ENCODE measurements at regions not wholly inside any gene's neighbourhood (a gene's known extent, or its start where the extent isn't known, plus 50 kb on each side); places are given as distances from the start of the nearest gene placed in this dataset.
"Not testable (repeated sequence)": the region's sequence is repeated elsewhere in the genome, so short reads cannot be mapped to it uniquely, and the experiment has no call there.

DNA sequence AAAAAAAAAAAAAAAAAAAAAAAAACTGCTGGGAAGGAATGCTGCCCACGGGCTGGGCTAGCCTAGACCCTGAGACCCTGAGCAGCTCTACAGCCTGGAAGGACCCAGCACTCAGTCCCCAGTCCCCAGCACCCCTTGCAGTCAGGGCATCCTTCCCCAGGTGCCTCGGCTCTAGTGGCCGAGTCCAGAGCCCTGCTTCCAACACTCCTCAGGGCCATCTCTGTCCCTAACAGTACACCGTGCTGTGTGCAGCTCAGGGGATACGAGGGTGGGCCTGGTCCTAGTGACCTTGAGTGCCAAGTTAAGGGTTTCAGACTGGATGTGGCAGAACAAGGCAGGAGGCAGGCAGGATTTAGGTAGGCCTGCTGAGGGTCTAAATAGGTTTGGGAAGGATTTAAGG, 50.2 kb upstream of the LRP8 start:
- no peak for DNase-seq

DNA sequence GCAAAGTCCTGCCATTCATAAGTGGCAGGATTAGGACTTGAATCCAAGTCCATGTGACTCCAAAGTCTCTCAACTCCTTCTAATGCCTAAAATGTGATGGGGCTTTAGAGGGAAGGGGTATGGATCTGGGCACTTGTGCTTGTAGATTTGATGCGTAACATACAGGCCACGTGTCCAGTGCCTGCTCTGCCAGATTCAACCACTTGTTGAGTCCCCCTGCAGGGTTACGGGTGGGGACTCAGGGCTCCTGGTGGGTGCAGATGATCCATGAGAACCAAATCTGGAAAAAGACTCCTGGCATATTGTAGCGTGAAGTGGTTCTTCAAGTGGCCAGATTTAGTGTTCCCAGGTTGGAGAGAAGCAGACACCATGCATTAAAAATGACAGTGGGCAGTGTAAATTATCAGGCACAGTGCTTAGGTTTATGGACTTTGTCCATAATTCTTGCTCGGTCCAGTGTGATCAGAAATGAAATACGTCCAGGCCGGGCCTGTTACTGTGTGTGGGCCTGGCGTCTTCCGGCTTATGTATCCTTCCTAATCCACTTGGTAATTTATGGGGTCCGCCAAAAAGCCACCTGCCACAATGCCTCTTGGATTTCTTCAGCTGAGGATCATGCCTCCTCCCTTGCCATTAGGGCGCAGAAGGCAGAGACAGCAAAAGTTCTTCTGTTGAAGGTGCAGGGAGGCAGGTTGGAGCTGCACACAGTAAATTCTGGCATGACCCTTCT, 51.2 kb upstream of the LRP8 start:
- no peak for DNase-seq

DNA sequence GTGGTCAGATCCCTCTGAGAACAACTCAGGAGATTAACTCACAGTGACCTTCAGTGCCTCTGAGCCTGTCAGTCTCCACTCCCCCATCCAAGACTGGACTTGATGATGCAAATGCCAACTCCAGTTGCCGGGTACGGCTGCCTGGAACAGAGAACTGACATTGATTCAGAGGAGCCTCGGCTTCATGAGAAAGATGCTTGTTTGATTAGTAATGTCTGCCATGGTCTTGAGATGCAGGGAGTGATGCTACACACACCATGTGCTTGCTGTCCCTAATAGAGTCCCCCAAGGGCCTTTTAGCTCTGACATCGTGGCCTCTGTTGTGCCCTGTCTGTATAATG, 51.8 kb upstream of the LRP8 start:
- DNase-seq = no peak

DNA sequence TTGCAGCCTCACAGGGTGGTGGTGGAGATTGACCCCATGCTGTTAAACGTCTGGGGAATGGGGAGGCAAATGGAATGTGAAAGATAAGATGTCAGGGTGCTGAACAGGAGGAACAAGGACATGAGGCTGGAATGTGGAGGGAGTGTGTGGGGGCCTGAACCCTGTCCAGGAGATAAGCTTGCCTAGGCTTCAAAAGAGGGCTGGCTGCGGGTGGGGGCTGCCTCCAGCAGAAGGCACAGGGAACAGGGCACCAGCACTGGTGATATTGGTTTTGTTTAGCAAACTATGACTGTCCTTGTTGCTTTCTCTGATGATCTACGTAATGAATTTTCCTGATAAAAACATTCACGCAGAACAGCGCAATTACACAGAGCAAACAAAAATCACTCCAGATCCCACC, 52.4 kb upstream of the LRP8 start:
- no peak for DNase-seq

DNA sequence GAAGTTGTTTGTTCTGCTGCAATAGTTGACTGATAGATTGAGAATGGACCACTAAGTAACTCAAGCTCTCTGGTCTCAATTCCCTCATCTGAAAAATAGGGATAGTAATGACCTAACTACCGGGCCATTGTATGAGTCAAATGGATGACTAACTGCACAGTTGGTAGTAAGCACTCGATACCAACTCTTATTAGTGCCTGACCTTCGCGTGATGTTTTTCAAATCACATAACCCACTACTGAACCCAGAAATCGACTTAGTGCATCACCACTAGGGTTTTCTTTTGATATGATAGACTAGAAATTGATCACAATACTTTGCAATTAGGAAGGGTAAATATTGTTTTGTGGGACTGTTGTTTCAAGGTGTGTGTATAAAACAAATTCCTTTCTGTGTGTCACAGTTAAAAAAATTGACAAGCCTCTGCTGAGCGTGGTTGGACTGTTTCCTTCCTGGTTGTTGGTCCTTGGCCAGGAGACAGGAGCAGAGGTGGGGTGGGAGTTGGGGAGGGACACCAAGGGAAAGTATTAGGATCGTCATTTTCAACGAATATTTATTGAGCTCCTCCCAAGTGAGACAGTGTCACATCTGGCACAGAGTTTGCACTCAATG, 54.0 kb upstream of the LRP8 start:
- DNase-seq = no peak

DNA sequence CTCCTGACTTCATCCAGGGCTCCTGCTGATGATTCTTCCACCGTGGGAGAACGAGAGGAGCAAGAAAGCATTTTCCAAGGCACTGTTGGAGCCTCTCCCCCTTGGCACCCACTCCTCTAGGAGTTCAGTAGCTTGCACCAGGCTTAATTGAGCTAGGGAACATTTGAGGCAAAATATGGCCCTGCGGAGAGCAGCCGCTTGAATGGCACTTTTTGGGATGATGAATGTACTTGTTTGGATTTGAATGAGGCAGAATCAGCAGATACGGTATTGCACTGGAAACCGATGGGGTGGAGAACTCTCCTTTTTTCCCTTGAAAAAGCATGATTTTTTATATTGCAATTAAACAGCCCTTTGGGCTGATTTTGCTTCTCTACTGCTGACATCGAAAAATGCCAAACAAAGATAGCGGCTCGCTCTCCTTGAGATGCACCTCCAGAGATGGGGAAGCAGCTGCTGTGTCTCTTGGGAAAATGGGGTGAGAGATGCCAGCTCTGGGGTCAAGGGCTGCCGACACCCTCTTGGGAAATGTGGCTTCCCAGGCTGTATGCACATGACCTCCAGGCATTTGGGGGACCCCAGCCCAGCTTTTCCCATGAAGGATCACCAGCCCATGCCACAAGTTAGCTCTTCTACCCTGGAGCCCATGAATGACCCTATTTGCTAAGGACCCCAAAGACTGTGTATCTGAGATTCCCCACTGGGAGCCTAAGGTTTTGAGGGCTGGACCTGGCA, 55.4 kb upstream of the LRP8 start:
- DNase-seq = no peak

DNA sequence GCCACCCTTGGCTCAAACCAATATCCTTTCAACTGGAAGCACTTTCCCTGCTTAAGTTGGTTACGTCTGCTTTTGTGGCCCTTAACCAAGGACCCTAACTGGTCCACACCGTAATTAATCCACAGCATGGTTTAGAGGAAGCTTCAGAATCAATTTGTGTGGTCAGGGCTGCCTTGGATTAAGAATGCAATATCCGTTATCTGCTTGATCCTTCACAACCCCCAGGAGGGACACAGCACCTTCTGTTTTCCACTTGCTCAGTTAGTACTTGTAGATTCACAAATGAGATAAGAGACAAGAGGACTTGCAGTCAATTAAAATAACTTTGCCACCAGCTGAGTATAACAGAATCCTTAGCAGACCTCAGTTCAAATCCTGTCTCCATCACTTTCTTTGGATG, 56.9 kb upstream of the LRP8 start:
- no peak for DNase-seq

DNA sequence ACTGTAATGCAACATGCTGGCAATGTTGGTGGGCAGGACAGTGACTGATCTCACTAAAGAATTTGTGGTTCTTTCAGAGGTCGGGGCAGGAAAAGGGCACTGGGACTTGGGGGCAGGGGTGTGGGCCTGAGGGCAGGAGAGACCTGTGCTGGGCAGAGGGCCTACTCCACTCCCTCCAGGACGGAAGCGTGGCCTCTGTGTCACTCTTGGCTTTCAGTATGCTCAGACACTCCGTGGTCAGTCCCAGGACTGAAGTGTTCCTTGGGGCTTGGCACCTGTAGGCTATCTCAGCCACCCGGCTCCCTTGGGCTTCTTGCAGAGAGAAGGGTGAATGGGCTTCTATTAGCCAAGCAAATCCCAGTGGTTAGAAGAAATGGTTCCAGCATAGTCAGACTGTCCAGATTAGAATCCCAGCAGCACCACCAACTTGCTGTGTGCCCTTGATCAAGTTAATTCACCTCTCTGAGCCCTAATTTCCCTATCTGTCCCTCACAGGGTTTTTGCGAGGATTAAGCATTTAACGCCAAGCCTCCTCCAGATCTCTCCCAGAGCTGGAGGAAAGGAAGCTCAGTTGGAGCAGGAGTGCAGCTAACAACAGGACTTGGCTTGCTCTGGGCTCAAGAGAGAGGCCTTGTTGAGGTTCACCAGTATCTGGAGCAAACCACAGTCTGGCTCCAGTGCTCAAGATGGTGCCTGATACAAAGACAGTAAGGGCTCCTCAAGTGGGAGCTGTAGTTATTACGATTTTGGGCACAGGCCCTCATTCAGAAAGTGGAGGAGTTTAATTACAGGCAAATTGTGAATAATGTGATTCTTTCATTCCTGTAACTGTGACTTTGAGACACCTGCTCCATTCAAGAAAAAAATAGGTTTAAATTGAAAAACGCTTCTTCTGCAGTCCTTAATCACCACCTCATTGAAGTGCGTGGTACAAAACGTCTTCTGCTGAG, 57.7 kb upstream of the LRP8 start:
- DNase-seq = no peak

DNA sequence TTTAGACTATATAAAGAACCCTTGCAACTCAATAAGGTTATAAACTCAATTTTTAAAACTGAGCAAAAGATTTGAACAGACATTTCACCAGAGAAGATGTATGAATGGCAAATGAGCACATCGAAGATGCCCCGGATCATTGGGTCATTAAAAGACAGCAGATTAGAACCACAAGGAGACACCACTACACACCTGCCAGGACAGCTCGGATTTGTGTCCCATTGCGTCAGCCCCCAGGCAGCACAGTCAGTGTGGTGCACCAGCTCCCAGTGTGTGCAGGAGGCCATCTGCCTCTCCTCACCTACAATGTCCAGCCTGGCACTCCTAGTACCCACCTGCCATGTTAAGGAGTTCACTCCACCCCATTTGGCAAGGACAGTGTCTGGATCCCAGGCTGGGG, 61.1 kb upstream of the LRP8 start:
- DNase-seq = no peak

DNA sequence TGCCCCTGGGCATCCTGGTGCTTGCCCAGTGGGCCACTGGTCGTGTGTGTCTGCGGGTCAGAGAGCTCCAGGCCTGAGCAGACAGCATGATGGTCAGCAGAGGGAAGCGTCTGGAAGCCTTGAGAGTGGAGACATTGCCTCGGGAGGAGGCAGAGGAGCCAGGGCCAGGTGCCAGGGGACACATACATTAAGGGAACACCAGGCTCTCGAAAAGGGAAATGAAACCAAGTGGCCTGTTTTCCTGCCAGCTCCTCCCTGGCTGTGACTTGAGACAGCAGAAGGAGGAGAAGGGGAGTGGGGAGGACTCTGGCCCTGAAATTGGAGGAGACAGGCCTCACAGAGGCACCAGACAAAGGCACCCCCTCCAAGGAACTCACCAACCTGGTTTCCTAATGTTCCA, 62.4 kb upstream of the LRP8 start:
- no peak for DNase-seq

DNA sequence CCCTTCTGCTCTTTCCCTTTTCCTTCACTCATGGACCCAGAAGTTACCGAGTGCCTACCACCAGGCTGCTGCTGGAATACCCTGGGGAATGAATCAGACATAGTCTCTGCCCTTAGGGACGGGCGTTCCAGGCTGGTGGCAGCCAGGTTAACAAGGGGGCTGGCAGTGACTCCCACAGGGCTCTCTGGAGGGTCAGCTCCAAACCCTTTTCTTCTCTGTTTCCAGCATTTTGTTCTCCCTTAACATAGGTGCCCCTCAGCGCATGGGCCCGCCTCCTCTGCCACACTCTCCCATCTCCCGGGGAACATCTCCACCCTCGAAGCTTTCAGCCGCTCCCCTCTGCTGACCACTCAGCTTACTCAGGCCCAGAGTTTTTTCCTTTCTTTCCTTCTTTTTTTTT, 62.9 kb upstream of the LRP8 start:
- no peak for DNase-seq

DNA sequence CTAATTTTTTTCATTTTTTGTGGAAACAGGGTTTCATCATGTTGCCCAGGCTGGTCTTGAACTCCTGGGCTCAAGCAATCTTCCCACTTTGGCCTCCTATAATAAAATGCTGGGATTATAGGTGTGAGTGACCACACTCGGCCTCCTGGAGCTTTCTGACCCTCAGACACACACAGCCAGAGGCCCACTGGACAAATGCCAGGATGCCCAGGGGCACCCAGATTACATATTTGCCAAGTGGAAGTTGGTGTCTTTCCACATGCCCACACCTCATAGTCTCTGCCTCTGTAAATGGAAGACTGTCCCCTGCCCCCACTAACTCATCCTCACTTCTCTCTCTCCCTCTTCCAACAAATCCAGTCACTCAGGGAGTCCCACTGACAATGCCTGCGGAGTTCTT, 63.4 kb upstream of the LRP8 start:
- DNase-seq = no peak

DNA sequence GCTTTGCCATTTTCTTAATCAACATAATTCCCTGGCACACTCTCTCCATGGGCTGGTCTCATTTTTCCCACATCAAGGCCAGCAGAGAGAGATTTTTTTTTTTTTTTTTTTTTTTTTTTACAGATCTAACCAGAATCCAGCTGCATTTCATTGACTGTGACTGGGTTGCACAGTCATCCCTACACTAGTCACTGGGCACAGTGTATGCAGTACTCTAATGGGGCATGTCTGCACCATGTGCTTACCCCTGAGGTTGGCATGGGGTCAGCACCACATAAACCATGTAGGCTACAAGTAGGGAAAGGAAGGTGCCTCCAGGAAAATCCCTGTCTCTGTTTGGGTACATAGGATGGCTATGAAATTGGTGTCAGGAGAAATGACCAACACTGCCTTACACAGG, 64.1 kb upstream of the LRP8 start:
- no peak for DNase-seq

DNA sequence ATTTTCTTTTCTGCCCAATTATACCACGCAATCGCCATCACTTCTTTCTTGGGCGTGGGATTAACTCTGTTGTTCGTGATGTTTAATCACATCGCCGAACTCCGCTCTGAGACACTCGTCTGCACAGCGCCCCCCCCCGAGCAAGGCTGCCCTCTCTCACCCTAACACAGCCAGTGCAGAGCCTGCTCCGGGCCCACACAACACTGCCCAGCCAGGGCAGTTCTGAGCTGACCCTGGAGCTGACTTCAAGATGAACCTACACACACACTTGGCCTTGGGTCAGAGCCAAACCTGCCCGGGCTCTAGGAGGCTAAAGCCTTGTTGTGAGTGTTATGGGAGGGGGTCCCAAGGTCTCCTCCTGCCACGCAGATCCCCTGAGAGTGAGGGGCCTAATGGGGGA, 64.6 kb upstream of the LRP8 start:
- no peak for DNase-seq

DNA sequence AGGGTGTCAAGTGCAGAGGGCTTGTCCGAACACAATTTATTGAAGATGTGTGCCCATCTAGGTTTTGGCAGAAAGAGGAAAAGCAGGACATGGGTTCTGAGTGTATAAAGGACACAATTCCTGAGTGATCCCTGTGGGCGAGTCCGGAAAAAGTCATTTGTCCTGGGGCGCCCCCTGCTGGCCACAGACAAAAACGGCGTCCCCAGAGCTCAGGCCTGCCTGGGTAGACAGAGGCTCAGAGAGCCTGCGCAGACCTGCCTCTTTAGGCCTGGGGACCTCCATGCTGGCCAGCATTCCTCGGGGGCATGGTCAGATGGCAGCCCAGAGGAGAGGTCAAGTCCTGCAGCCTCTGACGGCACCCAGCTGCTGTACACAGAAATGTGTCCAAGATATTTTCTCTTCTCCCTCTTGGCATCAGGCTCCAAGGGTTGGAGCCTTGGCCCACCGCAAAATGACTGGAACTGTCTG, 65.5 kb upstream of the LRP8 start:
- peak; percentile 9 for DNase-seq

DNA sequence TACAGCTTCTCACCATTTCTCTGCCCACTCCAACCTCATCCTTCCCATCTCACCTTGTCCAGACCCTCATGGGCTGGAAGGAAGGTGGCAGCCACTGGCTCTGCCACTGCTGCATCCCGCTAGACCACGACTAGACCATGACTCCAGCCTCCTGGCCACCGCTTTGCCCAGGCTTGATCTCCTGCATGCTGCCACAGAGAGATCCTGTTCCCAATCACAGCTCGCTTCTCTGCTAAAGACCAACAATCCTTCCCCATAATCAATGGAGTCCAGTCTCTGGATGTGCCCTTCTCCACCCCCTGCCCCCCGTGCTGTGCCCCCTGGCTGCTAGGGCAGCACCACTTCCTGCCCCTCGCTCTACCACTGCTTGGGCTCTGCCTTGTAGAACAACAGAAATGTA, 64.9 kb upstream of the DMRTB1 start:
- no peak for DNase-seq

DNA sequence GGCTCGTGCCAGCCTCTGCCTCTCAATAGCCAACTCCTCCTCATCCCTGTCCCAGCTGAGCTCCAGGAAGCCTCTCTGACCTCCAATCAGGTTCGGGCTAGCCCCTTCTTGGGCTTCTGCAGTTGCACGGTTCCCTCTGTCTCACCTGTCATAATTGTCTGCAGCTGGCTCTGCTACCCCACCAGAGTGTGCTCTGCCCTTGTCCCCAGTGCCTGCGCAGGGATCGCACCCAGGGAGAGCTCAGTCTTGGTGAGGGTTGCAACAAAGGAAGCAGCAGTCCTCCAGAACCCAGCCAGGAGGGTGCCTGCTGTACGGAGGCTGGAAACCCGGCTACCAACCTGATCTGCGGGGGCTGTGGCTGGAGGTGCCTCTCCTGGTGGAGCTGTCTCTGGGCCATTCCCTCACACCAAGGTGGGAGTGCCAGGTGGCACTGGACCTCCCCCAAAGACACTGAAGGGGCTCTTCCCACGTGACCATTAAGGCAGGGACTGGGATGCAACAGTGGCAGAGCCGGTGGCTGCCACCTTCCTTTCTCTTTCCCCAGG, 63.5 kb upstream of the DMRTB1 start:
- DNase-seq = no peak

DNA sequence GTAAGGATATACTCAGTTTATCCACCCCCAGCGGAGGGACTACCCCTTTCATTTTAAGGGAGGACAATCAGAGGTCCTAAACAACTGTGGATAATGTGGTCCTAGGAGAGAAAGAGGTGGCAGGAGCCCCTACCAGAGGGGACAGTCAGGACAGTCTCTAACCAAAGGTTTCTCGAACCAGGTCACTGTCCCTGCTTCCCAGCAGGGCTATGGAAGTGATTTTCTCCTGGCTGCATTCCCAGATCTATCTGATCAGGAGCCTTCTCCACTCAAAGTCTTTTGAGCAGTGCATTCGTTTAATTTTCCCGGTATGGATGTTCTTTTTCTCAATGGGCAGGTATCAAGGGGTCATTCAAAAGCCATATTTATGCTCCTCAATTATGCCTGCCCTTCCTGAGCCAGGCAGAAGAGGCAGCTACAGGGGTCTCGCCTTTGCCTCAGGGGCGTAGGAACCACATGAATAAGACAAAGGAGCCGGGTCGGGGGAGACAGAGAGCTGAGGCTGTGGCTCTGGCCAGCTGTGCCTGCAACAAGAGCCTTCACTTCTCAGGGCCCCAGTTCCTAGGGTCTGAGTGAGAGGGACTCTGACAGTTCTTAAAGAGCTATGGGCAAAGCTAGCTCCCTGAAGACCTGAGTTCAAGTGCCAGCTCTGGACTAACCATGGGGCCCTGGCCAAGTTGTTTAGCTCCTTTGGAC, 62.5 kb upstream of the DMRTB1 start:
- DNase-seq = no peak

DNA sequence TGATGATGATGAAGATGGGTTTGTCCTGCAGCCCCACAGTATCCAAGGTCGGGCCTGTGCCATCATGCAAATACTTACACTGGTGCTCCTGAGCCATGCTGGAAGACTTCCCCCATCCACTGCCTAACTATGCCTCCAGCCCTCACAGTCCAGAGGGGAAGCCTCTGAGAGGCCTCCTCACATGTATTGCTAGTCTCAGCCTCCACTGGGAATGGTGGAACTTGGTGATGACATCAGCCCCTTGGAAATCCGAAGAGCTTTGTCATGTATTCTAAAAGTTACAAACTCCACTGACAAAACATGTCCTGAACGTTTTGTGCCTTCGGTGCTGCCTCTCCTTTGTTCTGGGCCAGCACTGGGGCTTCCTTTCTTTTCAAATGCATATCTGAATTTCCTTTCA, 61.1 kb upstream of the DMRTB1 start:
- DNase-seq = no peak

DNA sequence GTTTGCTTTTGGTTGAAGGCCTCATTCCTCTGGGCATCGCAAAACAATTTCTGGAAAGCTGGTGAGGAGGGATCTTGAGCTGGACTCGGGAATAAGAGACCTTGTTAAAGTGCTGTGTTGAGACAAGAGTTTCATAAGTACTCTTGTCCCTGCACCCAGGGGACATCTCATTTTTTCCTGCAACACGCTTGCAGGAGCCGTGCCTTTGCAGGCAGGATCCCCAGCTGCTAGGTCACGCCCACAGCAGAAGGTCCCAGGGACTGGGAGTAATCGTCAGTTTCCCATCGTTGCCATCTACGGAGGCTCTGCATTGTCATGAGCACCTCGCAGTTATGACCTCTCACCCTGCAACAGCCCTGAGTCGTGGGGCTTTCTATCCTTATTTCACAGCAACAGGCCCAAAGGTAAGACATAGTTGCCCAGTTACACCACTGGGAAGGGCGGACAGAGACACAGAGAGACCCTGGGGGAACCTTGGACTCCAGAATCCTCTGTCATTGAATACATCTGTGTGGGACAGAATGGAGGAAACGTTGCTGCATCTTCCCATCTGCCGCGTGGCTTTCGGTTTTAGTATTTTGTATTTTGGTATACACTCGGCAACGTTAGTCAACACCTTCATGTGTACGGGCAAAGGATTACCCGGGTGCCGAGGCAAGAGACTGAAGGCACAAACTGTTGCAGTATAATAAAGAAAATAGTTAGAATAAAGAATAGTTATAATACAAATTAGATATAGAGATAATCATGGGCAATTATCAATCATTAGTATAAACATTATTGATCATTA, 60.4 kb upstream of the DMRTB1 start:
- DNase-seq = no peak

DNA sequence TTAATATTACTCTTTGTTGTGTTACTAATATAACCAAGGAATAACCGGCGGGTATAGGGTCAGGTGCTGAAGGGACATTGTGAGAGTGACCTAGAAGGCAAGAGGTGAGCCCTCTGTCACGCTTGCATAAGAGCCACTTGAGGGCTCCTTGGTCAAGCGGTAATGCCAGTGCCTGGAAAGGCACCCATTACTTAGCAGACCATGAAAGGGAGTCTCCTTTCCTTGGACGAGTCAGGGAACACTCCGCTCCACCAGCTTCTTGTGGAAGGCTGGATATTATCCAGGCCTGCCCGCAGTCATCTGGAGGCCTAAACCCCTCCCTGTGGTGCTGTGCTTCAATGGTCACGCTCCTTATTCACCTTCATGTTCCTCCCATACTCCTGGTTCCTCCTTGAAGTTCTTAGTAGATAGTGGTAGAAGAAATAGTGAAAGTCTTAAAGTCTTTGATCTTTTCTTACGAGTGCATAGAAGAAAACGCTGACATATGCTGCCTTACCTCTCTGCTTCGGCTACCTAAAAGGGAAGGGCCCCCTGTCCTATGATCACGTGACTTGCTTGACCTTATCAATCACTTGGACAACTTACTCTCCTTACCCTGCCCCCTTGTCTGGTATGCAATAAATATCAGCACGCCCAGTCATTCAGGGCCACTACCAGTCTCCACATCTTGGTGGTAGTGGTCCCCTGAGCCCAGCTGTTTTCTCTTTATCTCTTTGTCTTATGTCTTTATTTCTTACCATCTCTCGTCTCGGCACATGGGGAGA, 59.6 kb upstream of the DMRTB1 start:
- DNase-seq = not testable (repeated sequence)
